ENCODE measurements at regions not wholly inside any gene's neighbourhood (a gene's known extent, or its start where the extent isn't known, plus 50 kb on each side); places are given as distances from the start of the nearest gene placed in this dataset.

- TF ChIP-seq EZH2 (IDR thresholded peaks at IDR 0.05; ENCODE audit: borderline replicate concordance, low read depth, low read length, severe bottlenecking): no peak
- TF ChIP-seq POLR2A (IDR thresholded peaks at IDR 0.05; ENCODE audit: low read depth, low read length): no peak
Measured at GRCh38 chr5:125175348-125176004, 429.0 kb upstream of the ZNF608 start.

All from endothelial cell of umbilical vein (primary cell).